ENCODE measurements at regions not wholly inside any gene's neighbourhood (a gene's known extent, or its start where the extent isn't known, plus 50 kb on each side); places are given as distances from the start of the nearest gene placed in this dataset.

DNA sequence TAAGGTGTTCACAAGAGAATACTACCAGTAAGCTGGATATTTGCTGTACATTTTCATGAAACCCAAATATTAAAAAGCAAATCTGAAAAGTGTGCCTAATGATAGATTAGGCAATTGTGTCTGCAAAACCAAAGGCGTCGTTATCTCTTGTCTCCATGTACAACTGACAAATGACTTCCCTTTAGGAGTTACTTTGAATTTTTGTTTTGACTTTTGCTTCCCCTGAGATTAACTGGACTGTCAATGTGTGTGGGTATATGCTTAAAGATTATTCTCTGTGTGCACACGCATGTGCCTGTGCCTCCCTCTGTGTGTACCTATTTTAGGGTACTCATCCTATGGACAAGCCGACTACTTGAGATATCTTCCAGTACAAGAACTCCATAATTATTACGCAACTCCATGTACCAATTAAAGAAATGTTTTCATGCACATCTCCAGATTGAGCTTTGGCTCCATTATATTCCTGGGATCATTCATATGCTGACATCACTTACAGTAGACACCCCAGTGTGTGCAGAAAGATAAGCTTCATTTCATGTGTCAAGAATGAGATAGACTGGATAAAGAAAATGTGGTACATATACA lies 431.2 kb upstream of the ADAMTS9 start:
- TF ChIP-seq, protein P1, sequence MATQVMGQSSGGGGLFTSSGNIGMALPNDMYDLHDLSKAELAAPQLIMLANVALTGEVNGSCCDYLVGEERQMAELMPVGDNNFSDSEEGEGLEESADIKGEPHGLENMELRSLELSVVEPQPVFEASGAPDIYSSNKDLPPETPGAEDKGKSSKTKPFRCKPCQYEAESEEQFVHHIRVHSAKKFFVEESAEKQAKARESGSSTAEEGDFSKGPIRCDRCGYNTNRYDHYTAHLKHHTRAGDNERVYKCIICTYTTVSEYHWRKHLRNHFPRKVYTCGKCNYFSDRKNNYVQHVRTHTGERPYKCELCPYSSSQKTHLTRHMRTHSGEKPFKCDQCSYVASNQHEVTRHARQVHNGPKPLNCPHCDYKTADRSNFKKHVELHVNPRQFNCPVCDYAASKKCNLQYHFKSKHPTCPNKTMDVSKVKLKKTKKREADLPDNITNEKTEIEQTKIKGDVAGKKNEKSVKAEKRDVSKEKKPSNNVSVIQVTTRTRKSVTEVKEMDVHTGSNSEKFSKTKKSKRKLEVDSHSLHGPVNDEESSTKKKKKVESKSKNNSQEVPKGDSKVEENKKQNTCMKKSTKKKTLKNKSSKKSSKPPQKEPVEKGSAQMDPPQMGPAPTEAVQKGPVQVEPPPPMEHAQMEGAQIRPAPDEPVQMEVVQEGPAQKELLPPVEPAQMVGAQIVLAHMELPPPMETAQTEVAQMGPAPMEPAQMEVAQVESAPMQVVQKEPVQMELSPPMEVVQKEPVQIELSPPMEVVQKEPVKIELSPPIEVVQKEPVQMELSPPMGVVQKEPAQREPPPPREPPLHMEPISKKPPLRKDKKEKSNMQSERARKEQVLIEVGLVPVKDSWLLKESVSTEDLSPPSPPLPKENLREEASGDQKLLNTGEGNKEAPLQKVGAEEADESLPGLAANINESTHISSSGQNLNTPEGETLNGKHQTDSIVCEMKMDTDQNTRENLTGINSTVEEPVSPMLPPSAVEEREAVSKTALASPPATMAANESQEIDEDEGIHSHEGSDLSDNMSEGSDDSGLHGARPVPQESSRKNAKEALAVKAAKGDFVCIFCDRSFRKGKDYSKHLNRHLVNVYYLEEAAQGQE (IDR thresholded peaks at IDR 0.05; ENCODE audit: unreplicated experiment), result no peak
- TF ChIP-seq STAT1 (IDR thresholded peaks at IDR 0.05; ENCODE audit: unreplicated experiment), result no peak
- TF ChIP-seq, protein P2, sequence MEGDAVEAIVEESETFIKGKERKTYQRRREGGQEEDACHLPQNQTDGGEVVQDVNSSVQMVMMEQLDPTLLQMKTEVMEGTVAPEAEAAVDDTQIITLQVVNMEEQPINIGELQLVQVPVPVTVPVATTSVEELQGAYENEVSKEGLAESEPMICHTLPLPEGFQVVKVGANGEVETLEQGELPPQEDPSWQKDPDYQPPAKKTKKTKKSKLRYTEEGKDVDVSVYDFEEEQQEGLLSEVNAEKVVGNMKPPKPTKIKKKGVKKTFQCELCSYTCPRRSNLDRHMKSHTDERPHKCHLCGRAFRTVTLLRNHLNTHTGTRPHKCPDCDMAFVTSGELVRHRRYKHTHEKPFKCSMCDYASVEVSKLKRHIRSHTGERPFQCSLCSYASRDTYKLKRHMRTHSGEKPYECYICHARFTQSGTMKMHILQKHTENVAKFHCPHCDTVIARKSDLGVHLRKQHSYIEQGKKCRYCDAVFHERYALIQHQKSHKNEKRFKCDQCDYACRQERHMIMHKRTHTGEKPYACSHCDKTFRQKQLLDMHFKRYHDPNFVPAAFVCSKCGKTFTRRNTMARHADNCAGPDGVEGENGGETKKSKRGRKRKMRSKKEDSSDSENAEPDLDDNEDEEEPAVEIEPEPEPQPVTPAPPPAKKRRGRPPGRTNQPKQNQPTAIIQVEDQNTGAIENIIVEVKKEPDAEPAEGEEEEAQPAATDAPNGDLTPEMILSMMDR (conservative IDR thresholded peaks at IDR 0.05; ENCODE audit: low read depth in 2 of 2), result no peak
- TF ChIP-seq POLR2AphosphoS5 (IDR thresholded peaks at IDR 0.05; ENCODE audit: low read depth), result no peak
- no peak for TF ChIP-seq EZH2 (IDR thresholded peaks at IDR 0.05; ENCODE audit: low read depth, unreplicated experiment)
- TF ChIP-seq CREB1 (CRISPR knock-in tag; IDR thresholded peaks at IDR 0.05; ENCODE audit: low read depth), result no peak
- no peak for TF ChIP-seq EZH2phosphoT487 (IDR thresholded peaks at IDR 0.05; ENCODE audit: unreplicated experiment)
- TF ChIP-seq JUNB (IDR thresholded peaks at IDR 0.05; ENCODE audit: unreplicated experiment), result no peak
- no peak for TF ChIP-seq ZNF331 (CRISPR knock-in tag; IDR thresholded peaks at IDR 0.05; ENCODE audit: low read depth)
